GM18505 (cell line): ENCODE measurements at regions not wholly inside any gene's neighbourhood (a gene's known extent, or its start where the extent isn't known, plus 50 kb on each side); places are given as distances from the start of the nearest gene placed in this dataset.

Experiments used
- ATAC-seq: cut with Tn5 transposase; IDR thresholded peaks from one replicate; pipeline ENCODE4 v1.9.1; 2021; ENCODE audit not compliant: unreplicated experiment
- POLR2A ChIP-seq: IDR thresholded peaks from 4 replicates; pipeline ENCODE4 v1.6.1; 2011; ENCODE audit warnings: borderline replicate concordance; ENCODE audit not compliant: insufficient read depth, insufficient read length; ENCODE audit errors: extremely low read depth

DNA sequence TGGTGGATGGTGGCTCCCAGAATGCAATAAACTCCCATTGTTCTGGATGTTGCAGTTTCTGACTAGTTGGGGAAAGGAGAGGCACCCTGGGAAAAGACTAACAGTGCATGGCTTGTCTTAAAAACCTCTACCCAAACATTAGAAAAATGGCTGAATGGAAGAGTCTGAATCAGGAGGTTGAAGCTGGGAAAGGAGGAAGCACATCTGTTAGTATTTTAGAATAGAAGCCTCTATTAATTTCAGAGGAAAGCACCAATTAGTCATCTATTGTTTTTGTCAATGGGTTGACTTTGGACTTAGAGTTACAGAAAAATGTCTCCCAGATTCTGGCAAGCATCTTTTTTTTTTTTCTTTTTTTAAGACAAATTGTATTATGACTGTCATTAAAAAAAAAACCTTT is 56.1 kb upstream of the ELMO1 start:
- ATAC-seq = no peak
- no peak for TF ChIP-seq POLR2A

GRCh38 chr7:37505750-37506353 is 57.2 kb upstream of the ELMO1 start:
- TF ChIP-seq POLR2A = no peak
- ATAC-seq = no peak

DNA sequence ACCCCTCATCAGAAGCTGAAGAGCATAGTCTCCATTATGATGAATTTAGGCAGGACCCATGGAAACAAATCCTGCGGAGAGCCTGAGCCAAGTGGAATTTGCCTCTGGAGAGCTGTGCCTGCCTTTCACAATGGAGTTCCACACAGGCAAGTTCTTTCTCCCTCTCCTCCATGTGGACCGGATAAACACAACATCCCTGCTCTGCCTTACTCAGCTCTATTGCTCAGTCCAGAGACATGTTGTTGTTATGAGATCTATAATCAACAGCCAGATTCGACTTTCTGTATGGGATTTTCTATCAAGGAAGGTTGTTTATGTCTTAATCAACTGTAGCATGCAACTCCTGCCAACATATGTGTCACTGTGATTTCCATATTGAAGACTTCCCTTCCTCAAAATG is 59.5 kb upstream of the ELMO1 start:
- TF ChIP-seq POLR2A = no peak
- ATAC-seq = no peak

- TF ChIP-seq POLR2A = no peak
- no peak for ATAC-seq
Measured at GRCh38 chr7:37510043-37510634, 61.5 kb upstream of the ELMO1 start.

- no peak for TF ChIP-seq POLR2A
- ATAC-seq = no peak
Measured at GRCh38 chr7:37511915-37512314, 63.3 kb upstream of the ELMO1 start.

DNA sequence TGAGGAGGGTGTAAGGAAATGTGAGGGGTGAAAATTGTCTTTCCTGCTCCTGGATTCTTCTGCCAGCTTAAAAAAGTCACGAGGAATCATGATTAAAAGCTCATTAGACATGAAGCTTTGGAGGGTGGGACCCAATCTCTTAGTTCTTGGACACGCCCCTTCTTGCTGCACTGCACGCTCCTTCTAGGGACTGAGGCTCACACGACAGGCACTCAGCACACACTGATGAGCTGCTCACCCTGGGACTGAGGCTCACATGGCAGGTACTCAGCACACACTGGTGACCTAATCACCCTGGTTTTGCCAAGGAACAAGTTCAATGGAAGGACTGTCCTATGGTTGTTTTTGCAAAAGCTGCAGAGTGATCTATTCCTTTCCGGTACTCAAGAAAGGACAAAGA is 65.8 kb upstream of the ELMO1 start:
- no peak for ATAC-seq
- TF ChIP-seq POLR2A = no peak

DNA sequence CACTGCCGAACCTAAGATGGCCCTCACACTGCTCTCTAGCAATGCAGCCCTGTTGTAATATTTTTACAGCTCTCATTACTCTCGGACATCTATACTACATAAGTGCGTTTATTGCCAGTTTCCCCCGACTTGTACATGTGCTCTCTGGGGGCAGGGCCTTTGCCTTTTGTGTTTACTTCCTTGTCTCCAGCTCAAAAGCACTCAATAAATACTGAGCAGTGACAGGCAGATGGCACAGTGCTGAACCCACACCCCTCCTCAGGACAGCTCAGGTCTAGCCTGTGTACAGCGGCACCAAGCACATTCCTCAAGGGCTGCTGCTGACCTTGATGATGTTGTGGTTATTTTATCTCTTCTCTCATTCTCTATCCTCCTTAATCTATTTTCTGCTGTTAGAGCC is 68.0 kb upstream of the ELMO1 start:
- TF ChIP-seq POLR2A = no peak
- ATAC-seq = no peak

GRCh38 chr7:37518266-37518665 is 69.6 kb upstream of the ELMO1 start:
- ATAC-seq = no peak

DNA sequence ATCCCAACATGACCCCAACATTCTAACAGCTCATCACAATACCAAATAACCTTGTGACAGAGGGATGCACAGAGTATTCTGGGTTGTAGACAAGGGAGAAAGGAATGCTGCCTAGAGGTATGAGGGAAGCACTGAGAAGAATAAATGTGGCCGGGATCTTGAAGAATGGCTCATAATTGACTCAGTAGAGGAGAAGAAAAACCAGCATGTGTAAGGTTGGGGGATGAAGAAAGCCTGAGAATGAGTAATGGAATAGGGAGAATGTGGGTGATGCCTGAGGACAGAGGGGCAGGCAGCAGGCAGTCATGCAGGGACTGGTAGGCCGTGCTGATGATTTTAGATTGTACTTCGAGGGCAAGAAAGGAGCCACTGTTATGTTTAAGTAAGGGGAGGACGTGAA is 75.4 kb upstream of the ELMO1 start:
- ATAC-seq = no peak
- no peak for TF ChIP-seq POLR2A

More at GRCh38 chr7:37518266-37518665, 69.6 kb upstream of the ELMO1 start:
- TF ChIP-seq POLR2A = no peak

DNA sequence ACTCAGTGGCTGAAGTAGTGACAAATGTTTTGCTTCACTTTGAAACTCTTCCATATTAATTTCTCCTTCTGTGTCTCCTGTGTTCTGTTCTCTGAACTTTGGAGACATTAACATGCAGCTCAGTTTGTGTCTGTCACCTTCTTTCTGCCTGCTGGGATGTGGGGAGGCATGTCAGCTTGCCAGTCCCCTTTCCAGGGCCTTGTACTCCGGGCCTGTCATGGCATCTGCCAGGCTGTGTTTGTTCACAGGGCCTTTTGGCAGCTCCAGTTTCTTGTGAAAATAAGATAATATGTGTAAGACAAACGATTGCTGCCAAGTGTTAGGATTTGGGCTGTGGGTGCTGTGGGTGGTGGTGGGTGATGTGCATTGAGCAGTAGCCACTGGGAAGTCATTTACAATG is 76.1 kb upstream of the ELMO1 start:
- ATAC-seq = no peak
- TF ChIP-seq POLR2A = no peak

GRCh38 chr7:37526623-37527022 is 78.0 kb upstream of the ELMO1 start:
- no peak for ATAC-seq
- TF ChIP-seq POLR2A = no peak

GRCh38 chr7:37527109-37527508 is 78.4 kb upstream of the ELMO1 start:
- no peak for ATAC-seq
- TF ChIP-seq POLR2A = no peak

DNA sequence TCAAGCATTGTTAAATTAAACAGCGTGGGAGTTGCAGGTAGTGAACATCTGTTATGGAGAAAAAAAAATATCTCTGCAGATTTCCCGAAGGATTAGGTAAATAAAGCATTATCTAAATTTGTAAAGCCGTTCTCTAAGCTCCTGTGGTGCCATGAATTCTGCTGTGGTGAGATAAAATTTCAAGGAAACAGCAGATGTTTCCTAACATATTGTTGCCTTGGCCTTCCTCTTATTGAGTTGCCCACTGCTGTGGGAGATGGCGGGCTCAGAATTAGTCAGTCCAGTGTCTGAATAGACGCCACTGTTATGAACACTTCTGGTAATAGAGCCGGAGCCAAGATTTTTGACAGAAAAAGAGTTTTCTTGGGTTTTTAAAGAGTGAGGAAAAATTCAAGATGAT is 82.6 kb upstream of the ELMO1 start:
- TF ChIP-seq POLR2A = no peak
- ATAC-seq = no peak

DNA sequence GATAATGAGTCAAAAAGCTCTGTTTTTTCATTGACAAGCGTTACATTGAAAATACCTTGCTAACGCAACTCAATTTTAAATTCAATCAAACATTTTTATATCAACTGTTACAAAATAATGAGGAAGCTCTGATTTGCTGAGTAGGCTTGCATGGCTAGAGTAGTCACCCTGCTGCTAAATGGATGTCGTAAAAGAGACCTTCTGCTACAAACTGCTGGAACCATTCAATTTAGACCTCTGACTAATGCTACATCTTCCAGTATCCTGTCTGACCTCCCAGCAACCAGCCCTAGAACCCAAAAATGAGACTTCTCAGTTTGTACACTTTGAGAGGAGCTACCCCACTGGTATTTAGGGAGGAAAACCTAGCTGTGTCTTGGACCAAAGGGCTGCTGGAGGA is 84.0 kb upstream of the ELMO1 start:
- ATAC-seq = no peak
- no peak for TF ChIP-seq POLR2A
